Gastroesophageal sphincter (tissue), 4 donors: ENCODE measurements at regions not wholly inside any gene's neighbourhood (a gene's known extent, or its start where the extent isn't known, plus 50 kb on each side); places are given as distances from the start of the nearest gene placed in this dataset.

ENCODE experiments used
- ATAC-seq: fragments of 150-250 bp; one replicate; pipeline ENCODE4 v1.9.1; 2016; ENCODE audit warnings: mild to moderate bottlenecking, moderate library complexity
- H3K27ac ChIP-seq, 4 donors: fragments of 200-600 bp; sonication (generic) in 3 of 4; 1 replicate in 3 of 4; 2 replicates in 1 of 4; pipeline ENCODE4 v1.5.1; 2016 to 2019
- H3K27me3 ChIP-seq: fragments of 200-600 bp; sonication (generic); one replicate; pipeline ENCODE4 v1.5.1; 2019
- H3K36me3 ChIP-seq, 2 donors: fragments of 200-600 bp; sonication (generic); one replicate each; pipeline ENCODE4 v1.5.1; 2019; ENCODE audit warnings: control low read depth in 1 of 2
- H3K4me1 ChIP-seq, 3 donors: fragments of 200-600 bp; sonication (generic); 1 replicate in 2 of 3; 2 replicates in 1 of 3; pipeline ENCODE4 v1.5.1; 2016 to 2019; ENCODE audit warnings: control low read depth in 2 of 3
- H3K4me3 ChIP-seq, 2 donors: fragments of 200-600 bp; sonication (generic); one replicate each; pipeline ENCODE4 v1.5.1; 2019; ENCODE audit warnings: mild to moderate bottlenecking in 1 of 2, moderate library complexity in 1 of 2
- H3K9me3 ChIP-seq, 3 donors: fragments of 200-600 bp; sonication (generic); one replicate each; pipeline ENCODE4 v1.5.1; 2017 to 2019; ENCODE audit warnings: control low read depth in 2 of 3
- EP300 ChIP-seq: sonication (generic); formaldehyde crosslinking; IDR thresholded peaks from one replicate; pipeline ENCODE4 v1.6.1; 2017; ENCODE audit warnings: antibody characterized with exemption, mild to moderate bottlenecking
- POLR2A ChIP-seq, 2 donors: fragments of 450-650 bp; IDR thresholded peaks; one replicate each; pipeline ENCODE4 v1.6.1; 2017; ENCODE audit warnings: antibody characterized with exemption in 2 of 2, mild to moderate bottlenecking in 2 of 2, moderate library complexity in 1 of 2
- POLR2AphosphoS5 ChIP-seq: sonication (generic); formaldehyde crosslinking; IDR thresholded peaks from one replicate; pipeline ENCODE4 v1.6.1; 2017; ENCODE audit warnings: antibody characterized with exemption
- WGBS, 2 donors: methylation state at CpG; one replicate each; pipeline ENCODE4 v1.1.5; 2018; ENCODE audit warnings: low coverage in 1 of 2; 5-methylcytosine and 5-hydroxymethylcytosine counted together
- TF ChIP-seq, protein P1 (sequence below), 4 experiments: fragments of 200-600 bp in 2 of 4; fragments of 450-650 bp in 2 of 4; sonication (generic) in 1 of 4; IDR thresholded peaks; one replicate each; pipeline ENCODE4 v1.5.1; 2017 to 2019; ENCODE audit warnings: antibody characterized with exemption in 4 of 4, mild to moderate bottlenecking in 2 of 4, moderate library complexity in 2 of 4

DNA sequence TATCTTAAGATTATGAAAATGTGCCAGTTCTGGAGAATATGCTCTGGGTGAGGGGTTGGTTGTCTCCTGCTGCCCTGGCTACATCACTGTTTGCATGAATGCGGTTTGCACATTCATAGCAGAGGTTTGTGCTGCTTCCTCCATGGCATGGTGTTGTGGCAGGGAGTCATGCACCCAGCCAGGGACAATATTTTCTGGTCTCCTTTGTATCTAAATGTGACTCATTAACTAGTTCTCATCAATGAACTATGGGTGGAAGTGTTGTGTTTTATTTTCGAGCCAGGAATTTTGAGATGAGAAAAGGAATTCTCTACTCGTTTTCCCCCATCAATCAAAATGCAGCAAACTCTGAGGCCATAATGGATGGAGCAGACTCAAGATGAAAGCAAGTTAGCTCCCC is 527.3 kb downstream of the SNAPC1 start:
- Histone ChIP-seq H3K4me1 (no peaks in the 10 kb centered on the region), H3K4me3 (no peak overlapping the region), H3K27me3 (no peaks in the 10 kb centered on the region), H3K36me3 (no peaks in the 10 kb centered on the region), H3K27ac (no peak overlapping the region), H3K9me3 (no peaks in the 10 kb centered on the region)
- WGBS, 2 donors: 43 to 48% methylated on average over 2 to 3 of the region's 3 CpGs
- TF ChIP-seq POLR2A (IDR thresholded peaks at IDR 0.05) (no peak), EP300 (no peak), POLR2AphosphoS5 (no peak)
- TF ChIP-seq, protein P1, sequence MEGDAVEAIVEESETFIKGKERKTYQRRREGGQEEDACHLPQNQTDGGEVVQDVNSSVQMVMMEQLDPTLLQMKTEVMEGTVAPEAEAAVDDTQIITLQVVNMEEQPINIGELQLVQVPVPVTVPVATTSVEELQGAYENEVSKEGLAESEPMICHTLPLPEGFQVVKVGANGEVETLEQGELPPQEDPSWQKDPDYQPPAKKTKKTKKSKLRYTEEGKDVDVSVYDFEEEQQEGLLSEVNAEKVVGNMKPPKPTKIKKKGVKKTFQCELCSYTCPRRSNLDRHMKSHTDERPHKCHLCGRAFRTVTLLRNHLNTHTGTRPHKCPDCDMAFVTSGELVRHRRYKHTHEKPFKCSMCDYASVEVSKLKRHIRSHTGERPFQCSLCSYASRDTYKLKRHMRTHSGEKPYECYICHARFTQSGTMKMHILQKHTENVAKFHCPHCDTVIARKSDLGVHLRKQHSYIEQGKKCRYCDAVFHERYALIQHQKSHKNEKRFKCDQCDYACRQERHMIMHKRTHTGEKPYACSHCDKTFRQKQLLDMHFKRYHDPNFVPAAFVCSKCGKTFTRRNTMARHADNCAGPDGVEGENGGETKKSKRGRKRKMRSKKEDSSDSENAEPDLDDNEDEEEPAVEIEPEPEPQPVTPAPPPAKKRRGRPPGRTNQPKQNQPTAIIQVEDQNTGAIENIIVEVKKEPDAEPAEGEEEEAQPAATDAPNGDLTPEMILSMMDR (IDR thresholded peaks at IDR 0.05): no peak
- no peak for ATAC-seq

DNA sequence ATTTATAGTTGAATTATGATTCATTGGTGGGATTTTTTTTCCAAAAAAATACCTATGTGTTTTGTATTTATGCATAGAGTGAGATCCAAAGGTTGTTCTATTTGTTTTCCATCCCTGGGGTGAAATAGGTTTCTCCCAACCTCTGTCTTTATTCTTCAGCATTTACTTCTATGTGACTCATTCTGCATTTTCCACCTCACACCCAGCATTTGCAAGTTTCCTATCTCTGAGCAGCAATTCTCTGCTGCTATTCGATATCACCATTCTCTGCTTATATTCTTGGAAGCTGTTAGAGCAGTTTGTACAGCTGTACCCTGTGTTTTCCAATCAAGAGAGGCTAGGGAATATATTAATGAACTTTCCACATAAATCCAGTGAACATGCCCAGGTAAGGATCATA is 538.9 kb downstream of the SNAPC1 start:
- no peaks in the 10 kb centered on the region for H3K9me3 ChIP-seq
- 55 to 83% methylated on average over 1 of the region's 1 CpG for WGBS, 2 donors
- H3K4me1 ChIP-seq: peaks cover 0 to 6% (median 0%) of the 10 kb centered on the region in 3 donors
- no peak for ATAC-seq
- H3K27me3 ChIP-seq: no peaks in the 10 kb centered on the region
- H3K4me3 ChIP-seq: no peak overlapping the region
- no peak overlapping the region for H3K27ac ChIP-seq
- no peaks in the 10 kb centered on the region for H3K36me3 ChIP-seq
- TF ChIP-seq, protein P1 (IDR thresholded peaks at IDR 0.05): no peak
- TF ChIP-seq POLR2A (IDR thresholded peaks at IDR 0.05) (no peak), POLR2AphosphoS5 (no peak), EP300 (no peak)

DNA sequence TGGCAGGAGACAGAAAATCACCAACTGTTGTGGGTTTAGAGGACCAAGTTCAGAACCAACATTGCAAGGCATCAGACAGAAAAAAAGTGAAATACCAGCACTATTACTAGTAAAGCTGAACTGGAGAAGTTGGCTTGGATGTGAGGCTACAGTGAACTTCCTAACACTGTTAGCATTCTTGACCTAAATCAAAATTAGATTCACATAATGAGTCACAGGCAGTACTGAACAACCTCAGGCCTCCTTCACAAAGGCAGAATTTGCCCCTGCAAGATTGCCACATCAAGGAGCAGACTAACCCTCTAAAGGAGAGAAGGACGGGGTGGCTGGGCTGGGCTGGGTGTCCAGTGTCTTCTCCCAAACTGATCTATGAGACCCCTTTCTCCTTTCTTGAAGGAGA is 539.7 kb downstream of the SNAPC1 start:
- no peak overlapping the region for H3K27ac ChIP-seq
- TF ChIP-seq, protein P1 (IDR thresholded peaks at IDR 0.05): no peak
- no peak for TF ChIP-seq POLR2AphosphoS5
- 90 to 100% methylated on average over 1 of the region's 1 CpG for WGBS, 2 donors
- H3K9me3 ChIP-seq: no peaks in the 10 kb centered on the region
- ATAC-seq: no peak
- no peak overlapping the region for H3K4me3 ChIP-seq
- peaks cover 0 to 6% (median 0%) of the 10 kb centered on the region in 3 donors for H3K4me1 ChIP-seq
- H3K27me3 ChIP-seq: no peaks in the 10 kb centered on the region
- no peaks in the 10 kb centered on the region for H3K36me3 ChIP-seq

DNA sequence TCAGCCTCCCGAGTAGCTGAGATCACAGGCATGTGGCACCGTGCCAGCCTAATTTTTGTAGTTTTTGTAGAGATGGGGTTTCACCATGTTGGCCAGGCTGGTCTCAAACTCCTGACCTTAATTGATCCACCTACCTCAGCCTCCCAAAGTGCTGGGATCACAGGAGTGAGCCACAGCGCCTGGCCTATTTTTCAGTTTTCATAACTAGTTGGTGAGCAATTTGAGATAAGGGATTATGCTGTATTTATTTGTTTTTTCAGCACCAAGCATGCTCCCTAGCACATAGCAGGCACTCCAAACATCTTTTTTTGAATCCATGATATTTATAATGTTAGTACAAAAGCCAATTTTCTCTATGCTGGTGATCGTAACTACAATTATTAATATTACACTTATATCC is 541.2 kb downstream of the SNAPC1 start:
- Histone ChIP-seq H3K4me3 (no peak overlapping the region), H3K27me3 (no peaks in the 10 kb centered on the region), H3K36me3 (no peaks in the 10 kb centered on the region), H3K27ac (no peak overlapping the region), H3K4me1 (peaks cover 0 to 6% (median 0%) of the 10 kb centered on the region in 3 donors), H3K9me3 (no peaks in the 10 kb centered on the region)
- TF ChIP-seq POLR2A (IDR thresholded peaks at IDR 0.05) (no peak), EP300 (no peak), POLR2AphosphoS5 (no peak)
- TF ChIP-seq, protein P1 (IDR thresholded peaks at IDR 0.05): no peak
- ATAC-seq: no peak
- 75 to 82% methylated on average over 1 to 4 of the region's 4 CpGs for WGBS, 2 donors

DNA sequence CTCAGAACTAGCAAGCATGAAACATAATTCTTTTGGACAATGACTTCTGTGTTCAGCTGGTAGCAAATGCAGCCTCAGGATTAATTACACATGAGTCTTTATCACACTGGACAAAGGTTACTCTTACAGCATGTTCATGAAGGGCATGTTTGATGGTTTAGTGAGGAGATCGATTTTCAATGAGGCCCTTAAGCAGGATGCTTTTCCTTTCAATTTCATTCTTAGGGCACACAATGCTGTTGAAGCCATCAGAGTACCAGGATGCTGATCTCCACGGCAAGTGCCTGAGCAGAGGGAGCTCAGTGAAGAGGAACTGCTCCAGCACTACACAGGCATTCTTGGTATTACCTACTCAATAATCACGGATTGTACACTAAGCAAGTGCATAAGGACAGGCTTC is 542.0 kb downstream of the SNAPC1 start:
- H3K4me1 ChIP-seq: peaks cover 0 to 6% (median 0%) of the 10 kb centered on the region in 3 donors
- no peaks in the 10 kb centered on the region for H3K36me3 ChIP-seq
- H3K27me3 ChIP-seq: no peaks in the 10 kb centered on the region
- no peak for TF ChIP-seq POLR2A (IDR thresholded peaks at IDR 0.05)
- WGBS, 2 donors: 44 to 57% methylated on average over 1 to 2 of the region's 3 CpGs
- H3K4me3 ChIP-seq: no peak overlapping the region
- H3K27ac ChIP-seq: no peak overlapping the region
- no peak for ATAC-seq
- H3K9me3 ChIP-seq: no peaks in the 10 kb centered on the region
